Amygdala (tissue), 56 donors: ENCODE measurements at regions not wholly inside any gene's neighbourhood (a gene's known extent, or its start where the extent isn't known, plus 50 kb on each side); places are given as distances from the start of the nearest gene placed in this dataset.

Experiments used
- DNase-seq, 56 donors: peaks; one replicate each; lab custom pipeline; 2025; lab: John Stamatoyannopoulos, UW

- no peak for DNase-seq
Measured at GRCh38 chr19:29450812-29451211, 75.0 kb upstream of the VSTM2B start.

GRCh38 chr19:29454109-29454508 is 71.7 kb upstream of the VSTM2B start:
- DNase-seq: no peak

DNA sequence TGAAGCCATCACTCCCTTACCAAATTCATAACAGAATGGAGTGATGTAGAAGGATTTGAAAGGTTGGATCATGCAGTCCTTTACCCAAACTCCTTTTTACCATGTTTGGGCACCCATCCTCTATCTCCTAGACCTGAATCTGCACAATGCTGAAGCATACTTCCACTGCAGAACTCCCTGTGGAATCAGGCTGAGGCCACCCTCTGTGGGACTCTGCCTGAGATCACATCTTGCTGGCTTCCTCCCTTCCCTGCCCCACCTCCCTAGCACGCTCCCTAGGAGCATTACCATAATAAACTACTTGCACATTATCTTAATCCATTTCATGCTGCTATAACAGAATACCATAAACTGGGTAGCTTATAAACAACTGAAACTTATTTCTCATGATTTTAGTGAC is 68.4 kb upstream of the VSTM2B start:
- DNase-seq: no peak

DNA sequence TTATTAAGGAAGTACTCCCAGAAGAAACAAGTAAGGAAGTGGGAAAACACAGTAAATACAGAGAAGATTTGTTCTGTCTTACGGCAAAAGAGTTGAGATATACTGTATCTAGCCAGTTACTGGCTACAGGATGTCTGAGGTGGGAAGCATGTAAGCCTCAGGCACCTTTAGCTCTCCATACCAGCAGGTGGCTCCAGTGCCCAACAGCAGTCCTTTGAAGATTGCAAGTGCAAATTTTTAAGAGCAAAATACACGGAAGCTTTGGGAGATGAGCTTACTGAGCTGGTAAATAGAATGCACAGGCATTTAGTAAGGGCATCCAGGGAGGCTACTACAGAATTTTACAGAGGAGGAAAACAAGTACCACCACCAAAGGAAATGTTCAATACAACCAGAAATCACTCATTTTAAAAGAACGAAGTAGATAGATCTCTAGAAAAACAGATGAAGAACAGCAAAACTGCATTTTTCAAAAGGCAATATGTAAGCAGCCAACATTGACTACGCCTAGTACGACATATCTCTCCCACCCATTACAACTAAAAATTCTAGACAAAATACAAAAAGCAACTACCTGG is 57.9 kb upstream of the VSTM2B start:
- peak in 18 of 56 donors; percentile 20 to 75 (median 38) for DNase-seq

- DNase-seq: no peak
Measured at GRCh38 chr19:29475469-29475868, 50.3 kb upstream of the VSTM2B start.
